Panc1 (cell line): ENCODE measurements at regions not wholly inside any gene's neighbourhood (a gene's known extent, or its start where the extent isn't known, plus 50 kb on each side); places are given as distances from the start of the nearest gene placed in this dataset.

Experiments used
- ATAC-seq: fragments of 200-7000 bp; cut with Tn5 transposase; 2 replicates; pipeline ENCODE4 v1.9.1; 2020; ENCODE audit warnings: mild to moderate bottlenecking, moderate library complexity
- BruUV-seq: library from RNA; stranded (reverse); fragments of 400-500 nt; replicated peaks from 2 replicates; lab custom pipeline; 2021; lab: Mats Ljungman, UMichigan
- CTCF ChIA-PET: fragments of 300-600 bp; sonication (Branson Sonifier 250); formaldehyde crosslinking; loops from one replicate; lab custom pipeline; 2022; ENCODE audit warnings: antibody characterized with exemption; lab: Charles Lee
- POLR2A ChIA-PET: fragments of 300-600 bp; sonication (Branson Sonifier 250); formaldehyde crosslinking; loops from one replicate; lab custom pipeline; 2022; ENCODE audit warnings: antibody characterized with exemption; lab: Charles Lee
- DNase-seq: peaks from one replicate; pipeline ENCODE4 v3.0.0-alpha.2; 2010; ENCODE audit warnings: low read depth, low spot score
- H3K27ac ChIP-seq: 2 replicates; pipeline ENCODE4 v1.5.1; 2011; ENCODE audit warnings: mild to moderate bottlenecking, low read length, inconsistent platforms
- H3K27me3 ChIP-seq: fragments of 200-500 bp; sonication (Bioruptor generic); 2 replicates; pipeline ENCODE4 v1.6.0; 2014; ENCODE audit warnings: low read length, inconsistent platforms; ENCODE audit not compliant: control insufficient read depth, insufficient read depth
- H3K36me3 ChIP-seq: fragments of 200-500 bp; sonication (Bioruptor generic); 2 replicates; pipeline ENCODE4 v1.5.1; 2014; ENCODE audit warnings: inconsistent platforms, mild to moderate bottlenecking, low read length, moderate library complexity; ENCODE audit not compliant: control insufficient read depth, insufficient read depth
- H3K4me1 ChIP-seq: 2 replicates; pipeline ENCODE4 v1.5.1; 2011; ENCODE audit warnings: inconsistent platforms, mild to moderate bottlenecking, low read length, moderate library complexity; ENCODE audit not compliant: control insufficient read depth, insufficient read depth
- H3K4me3 ChIP-seq, 2 experiments: 2 replicates each; pipeline ENCODE4 v1.5.1; 2011 to 2012; ENCODE audit warnings: low read depth in 2 of 2, low read length in 2 of 2, mild to moderate bottlenecking in 2 of 2, inconsistent platforms in 1 of 2, moderate library complexity in 1 of 2
- H3K9me3 ChIP-seq: fragments of 200-500 bp; sonication (Bioruptor generic); 2 replicates; pipeline ENCODE4 v1.5.1; 2014; ENCODE audit warnings: low read depth, mild to moderate bottlenecking, inconsistent platforms, low read length, moderate library complexity; ENCODE audit not compliant: control insufficient read depth, insufficient read depth
- CTCF ChIP-seq: fragments of 450-650 bp; IDR thresholded peaks from 2 replicates; pipeline ENCODE4 v1.5.1; 2017; ENCODE audit warnings: mild to moderate bottlenecking
- POLR2AphosphoS5 ChIP-seq: IDR thresholded peaks from 2 replicates; pipeline ENCODE4 v1.6.1; 2012; ENCODE audit warnings: mild to moderate bottlenecking, low read depth, low read length, moderate library complexity
- REST ChIP-seq, 2 experiments: IDR thresholded peaks; 2 replicates each; pipeline ENCODE4 v1.6.1; 2011 to 2012; ENCODE audit warnings: low read depth in 2 of 2, control low read depth in 1 of 2, low read length in 1 of 2, mild to moderate bottlenecking in 1 of 2, moderate library complexity in 1 of 2; ENCODE audit not compliant: insufficient read depth in 1 of 2
- SIN3A ChIP-seq: IDR thresholded peaks from 2 replicates; pipeline ENCODE4 v1.6.1; 2012; ENCODE audit warnings: low read depth, mild to moderate bottlenecking, low read length, moderate library complexity, borderline replicate concordance; ENCODE audit not compliant: insufficient read depth
- TCF7L2 ChIP-seq: IDR thresholded peaks from 2 replicates; pipeline ENCODE4 v1.6.1; 2011; ENCODE audit warnings: mild to moderate bottlenecking, low read depth, low read length, inconsistent platforms
- in situ Hi-C: cut with HindIII; loops from 2 replicates; pipeline ENCODE4 v1.10.0; 2016; ENCODE audit warnings: low sequenced_read_pairs, low pct_unique_long_range_greater_than_20kb
- intact Hi-C: fragments of 100-400 bp; cut with micrococcal nuclease; formaldehyde crosslinking; loops from one replicate; pipeline ENCODE4 v1.10.0; 2022; ENCODE audit not compliant: unreplicated experiment

DNA sequence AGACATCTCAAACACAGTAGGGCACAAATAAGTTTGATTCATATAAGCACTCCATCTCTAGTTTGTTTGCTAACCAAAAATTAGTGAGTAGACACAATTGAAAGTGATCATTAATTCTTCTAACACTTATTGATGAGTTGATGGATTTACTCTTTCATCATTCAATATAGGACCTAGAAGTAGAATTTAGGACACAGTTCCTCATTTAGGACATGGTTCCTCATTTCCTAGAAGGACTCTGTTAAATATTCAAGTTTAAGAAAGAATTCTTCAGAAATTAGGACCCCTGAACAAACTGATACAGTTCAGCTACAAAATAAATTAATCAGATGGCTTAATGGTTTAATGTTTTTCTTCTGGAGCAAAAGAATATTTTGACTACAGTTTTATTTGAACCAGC is 143.5 kb upstream of the PRR16 start:
- intact Hi-C loops (no loop called here), in situ Hi-C loops (no loop called here)
- Histone ChIP-seq H3K27ac (no peak overlapping the region), H3K4me1 (no peaks in the 10 kb centered on the region), H3K4me3 (no peak overlapping the region), H3K27me3 (no peaks in the 10 kb centered on the region), H3K9me3 (no peaks in the 10 kb centered on the region), H3K36me3 (no peaks in the 10 kb centered on the region)
- BruUV-seq: no TSS peak
- no peak for DNase-seq
- ChIA-PET CTCF (no interaction called here), POLR2A (interaction anchor here (0.6 kb wide), 1 partner anchor 505 kb away, joined by 4 read pairs; no protein-coding TSS in a partner anchor)
- no peak for ATAC-seq
- TF ChIP-seq TCF7L2 (no peak), REST (IDR thresholded peaks at IDR 0.05; ENCODE audit: insufficient read depth in 1 of 2, low read depth in 2 of 2, low read length in 1 of 2) (no peak), POLR2AphosphoS5 (no peak), SIN3A (no peak), CTCF (no peak)

- POLR2A ChIA-PET: no interaction called here
- no TSS peak for BruUV-seq
Observed at GRCh38 chr5:120326651-120327050, 137.4 kb upstream of the PRR16 start.

More at GRCh38 chr5:120326651-120327050, 137.4 kb upstream of the PRR16 start:
- Histone ChIP-seq H3K36me3 (no peaks in the 10 kb centered on the region), H3K27me3 (no peaks in the 10 kb centered on the region), H3K9me3 (no peaks in the 10 kb centered on the region), H3K4me3 (no peak overlapping the region), H3K4me1 (no peaks in the 10 kb centered on the region), H3K27ac (no peak overlapping the region)
- intact Hi-C loops (no loop called here), in situ Hi-C loops (no loop called here)
- CTCF ChIA-PET: no interaction called here
- DNase-seq: no peak
- no peak for ATAC-seq
- no peak for TF ChIP-seq REST (IDR thresholded peaks at IDR 0.05; ENCODE audit: insufficient read depth in 1 of 2, low read depth in 2 of 2, low read length in 1 of 2)
- TF ChIP-seq CTCF: no peak
- TF ChIP-seq SIN3A: no peak
- TF ChIP-seq TCF7L2: no peak
- no peak for TF ChIP-seq POLR2AphosphoS5
